ENCODE measurements at regions not wholly inside any gene's neighbourhood (a gene's known extent, or its start where the extent isn't known, plus 50 kb on each side); places are given as distances from the start of the nearest gene placed in this dataset.

DNA sequence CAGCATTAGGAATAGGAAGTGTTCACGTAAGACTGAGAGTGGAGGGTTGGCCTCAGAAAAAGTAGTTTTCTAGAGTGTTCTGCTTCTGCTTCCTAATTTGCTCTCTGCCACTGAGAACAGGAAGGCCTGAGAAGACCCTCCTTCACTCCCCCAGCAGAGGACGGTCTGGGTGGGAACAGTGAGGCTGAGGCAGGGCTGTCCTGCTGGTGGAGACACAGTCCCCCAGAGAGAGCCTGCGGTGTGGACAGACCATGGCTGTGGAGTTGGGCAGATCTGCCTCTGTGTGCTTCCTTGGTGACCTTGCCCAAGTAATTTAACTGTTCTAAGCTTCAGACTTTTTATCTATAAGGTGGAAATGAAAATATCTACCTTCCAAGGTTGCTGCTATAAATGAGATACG, 182.3 kb downstream of the DACT1 start:
- TF ChIP-seq POLR2AphosphoS5 (IDR thresholded peaks at IDR 0.05; ENCODE audit: low read depth, low read length) (no peak), POLR2A (IDR thresholded peaks at IDR 0.05; ENCODE audit: low read depth, low read length) (no peak), TAF1 (IDR thresholded peaks at IDR 0.05; ENCODE audit: borderline replicate concordance, low read depth, low read length) (no peak)
- FAIRE-seq (no peak), DNase-seq (ENCODE audit: insufficient read length) (no peak)

DNA sequence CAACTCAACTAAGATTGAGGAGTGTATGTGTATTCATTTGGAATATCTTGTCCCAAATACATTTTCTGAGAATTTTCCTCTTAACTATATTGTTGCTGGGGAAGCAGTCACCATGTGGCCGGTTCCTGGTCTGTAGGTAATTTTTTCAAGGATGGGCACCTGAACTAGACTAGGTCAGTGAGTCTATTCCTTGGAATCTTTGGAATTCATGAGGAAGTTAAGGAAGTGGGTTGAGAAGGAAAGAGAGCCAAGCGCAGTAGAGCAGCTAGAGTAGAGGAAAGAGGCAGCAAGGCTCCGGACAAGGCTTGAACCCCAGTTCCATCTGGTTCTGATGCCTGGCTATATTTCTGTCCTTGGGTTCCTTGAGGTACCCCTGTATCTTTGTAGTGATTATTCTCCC, 183.7 kb downstream of the DACT1 start:
- FAIRE-seq (no peak), DNase-seq (ENCODE audit: insufficient read length) (no peak)
- TF ChIP-seq POLR2AphosphoS5 (IDR thresholded peaks at IDR 0.05; ENCODE audit: low read depth, low read length): no peak
- no peak for TF ChIP-seq TAF1 (IDR thresholded peaks at IDR 0.05; ENCODE audit: borderline replicate concordance, low read depth, low read length)
- TF ChIP-seq POLR2A (IDR thresholded peaks at IDR 0.05; ENCODE audit: low read depth, low read length): no peak

DNA sequence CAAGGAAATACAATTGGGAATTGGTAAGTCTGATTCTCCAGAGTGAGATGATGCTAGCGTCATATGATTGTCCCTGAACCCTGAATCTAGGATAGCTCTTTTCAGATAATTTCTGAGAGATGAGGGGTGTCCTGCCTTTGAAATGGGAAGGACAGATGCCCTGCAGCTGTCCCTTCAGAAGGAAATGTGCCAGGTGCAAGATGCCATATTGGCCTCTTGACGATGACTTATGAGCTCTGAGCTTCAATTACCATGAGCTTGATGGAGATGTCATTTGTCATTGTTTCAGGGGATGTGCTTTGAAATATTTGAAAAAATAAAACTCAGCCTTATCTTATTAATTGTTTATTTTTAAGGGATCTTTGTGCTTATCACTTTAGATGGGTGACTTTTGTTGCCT, 185.1 kb downstream of the DACT1 start:
- DNase-seq (ENCODE audit: insufficient read length): no peak
- TF ChIP-seq POLR2AphosphoS5 (IDR thresholded peaks at IDR 0.05; ENCODE audit: low read depth, low read length) (no peak), TAF1 (IDR thresholded peaks at IDR 0.05; ENCODE audit: borderline replicate concordance, low read depth, low read length) (no peak), POLR2A (IDR thresholded peaks at IDR 0.05; ENCODE audit: low read depth, low read length) (no peak)
- FAIRE-seq: no peak

- DNase-seq (ENCODE audit: insufficient read length): no peak
- no peak for FAIRE-seq
Observed at GRCh38 chr14:58823312-58823711, 185.6 kb downstream of the DACT1 start.

GRCh38 chr14:58824106-58824505, 186.3 kb downstream of the DACT1 start:
- no peak for TF ChIP-seq TAF1 (IDR thresholded peaks at IDR 0.05; ENCODE audit: borderline replicate concordance, low read depth, low read length)
- no peak for TF ChIP-seq POLR2A (IDR thresholded peaks at IDR 0.05; ENCODE audit: low read depth, low read length)
- TF ChIP-seq POLR2AphosphoS5 (IDR thresholded peaks at IDR 0.05; ENCODE audit: low read depth, low read length): no peak
- no peak for FAIRE-seq
- DNase-seq (ENCODE audit: insufficient read length): no peak

More at GRCh38 chr14:58823312-58823711, 185.6 kb downstream of the DACT1 start:
- TF ChIP-seq POLR2AphosphoS5 (IDR thresholded peaks at IDR 0.05; ENCODE audit: low read depth, low read length) (no peak), TAF1 (IDR thresholded peaks at IDR 0.05; ENCODE audit: borderline replicate concordance, low read depth, low read length) (no peak), POLR2A (IDR thresholded peaks at IDR 0.05; ENCODE audit: low read depth, low read length) (no peak)

GRCh38 chr14:58824796-58825195, 187.0 kb downstream of the DACT1 start:
- FAIRE-seq: no peak
- DNase-seq (ENCODE audit: insufficient read length): no peak
- TF ChIP-seq POLR2AphosphoS5 (IDR thresholded peaks at IDR 0.05; ENCODE audit: low read depth, low read length): no peak
- no peak for TF ChIP-seq TAF1 (IDR thresholded peaks at IDR 0.05; ENCODE audit: borderline replicate concordance, low read depth, low read length)
- TF ChIP-seq POLR2A (IDR thresholded peaks at IDR 0.05; ENCODE audit: low read depth, low read length): no peak

DNA sequence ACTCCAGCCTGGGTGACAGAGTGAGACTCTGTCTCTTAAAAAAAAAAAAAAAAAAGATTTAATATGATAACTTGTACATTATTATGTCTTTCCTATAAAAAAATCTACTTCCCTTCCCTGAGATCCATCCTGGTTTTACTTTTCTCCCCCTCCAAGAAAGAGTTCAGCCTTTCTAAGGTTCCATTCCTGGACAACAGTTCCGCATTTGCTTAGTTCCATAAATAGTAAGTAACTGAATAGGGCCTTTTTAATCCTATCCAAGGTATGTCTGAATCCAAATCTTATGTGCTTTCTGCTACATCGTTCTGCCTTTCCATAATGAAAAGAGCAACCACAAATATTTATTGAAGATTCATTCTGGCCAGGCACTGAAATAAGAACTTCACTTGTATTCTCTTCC, 187.8 kb downstream of the DACT1 start:
- TF ChIP-seq TAF1 (IDR thresholded peaks at IDR 0.05; ENCODE audit: borderline replicate concordance, low read depth, low read length) (no peak), POLR2AphosphoS5 (IDR thresholded peaks at IDR 0.05; ENCODE audit: low read depth, low read length) (no peak), POLR2A (IDR thresholded peaks at IDR 0.05; ENCODE audit: low read depth, low read length) (no peak)
- DNase-seq (ENCODE audit: insufficient read length): no peak
- no peak for FAIRE-seq

GRCh38 chr14:58826845-58827686, 189.3 kb downstream of the DACT1 start:
- TF ChIP-seq POLR2AphosphoS5 (IDR thresholded peaks at IDR 0.05; ENCODE audit: low read depth, low read length) (no peak), TAF1 (IDR thresholded peaks at IDR 0.05; ENCODE audit: borderline replicate concordance, low read depth, low read length) (no peak), POLR2A (IDR thresholded peaks at IDR 0.05; ENCODE audit: low read depth, low read length) (no peak)
- no peak for FAIRE-seq
- no peak for DNase-seq (ENCODE audit: insufficient read length)

GRCh38 chr14:58828298-58828697, 190.5 kb downstream of the DACT1 start:
- FAIRE-seq (no peak), DNase-seq (ENCODE audit: insufficient read length) (no peak)
- TF ChIP-seq POLR2A (IDR thresholded peaks at IDR 0.05; ENCODE audit: low read depth, low read length): no peak
- TF ChIP-seq TAF1 (IDR thresholded peaks at IDR 0.05; ENCODE audit: borderline replicate concordance, low read depth, low read length): no peak
- TF ChIP-seq POLR2AphosphoS5 (IDR thresholded peaks at IDR 0.05; ENCODE audit: low read depth, low read length): no peak

GRCh38 chr14:58829594-58829993, 191.8 kb downstream of the DACT1 start:
- DNase-seq (ENCODE audit: insufficient read length) (no peak), FAIRE-seq (no peak)
- no peak for TF ChIP-seq TAF1 (IDR thresholded peaks at IDR 0.05; ENCODE audit: borderline replicate concordance, low read depth, low read length)
- TF ChIP-seq POLR2A (IDR thresholded peaks at IDR 0.05; ENCODE audit: low read depth, low read length): no peak
- no peak for TF ChIP-seq POLR2AphosphoS5 (IDR thresholded peaks at IDR 0.05; ENCODE audit: low read depth, low read length)

DNA sequence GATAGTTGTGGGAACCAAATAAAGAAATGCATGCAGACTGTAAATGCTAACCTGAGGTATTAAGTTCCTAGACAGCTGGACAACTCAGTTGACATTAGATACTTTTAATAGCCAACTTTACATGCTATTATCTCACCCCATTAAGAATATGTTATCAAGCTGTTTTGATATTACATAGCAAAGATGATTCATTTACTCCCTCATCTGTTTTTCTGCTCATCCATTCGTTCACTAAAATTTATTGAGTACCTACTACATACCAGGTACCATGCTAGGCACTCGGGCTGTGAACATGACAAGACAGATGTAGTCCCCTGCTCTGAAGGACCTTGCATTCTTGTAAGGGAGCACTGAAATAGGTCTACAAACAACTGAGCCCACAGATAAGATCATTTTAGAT, 192.4 kb downstream of the DACT1 start:
- no peak for FAIRE-seq
- TF ChIP-seq TAF1 (IDR thresholded peaks at IDR 0.05; ENCODE audit: borderline replicate concordance, low read depth, low read length) (no peak), POLR2AphosphoS5 (IDR thresholded peaks at IDR 0.05; ENCODE audit: low read depth, low read length) (no peak), POLR2A (IDR thresholded peaks at IDR 0.05; ENCODE audit: low read depth, low read length) (no peak)
- DNase-seq (ENCODE audit: insufficient read length): no peak

DNA sequence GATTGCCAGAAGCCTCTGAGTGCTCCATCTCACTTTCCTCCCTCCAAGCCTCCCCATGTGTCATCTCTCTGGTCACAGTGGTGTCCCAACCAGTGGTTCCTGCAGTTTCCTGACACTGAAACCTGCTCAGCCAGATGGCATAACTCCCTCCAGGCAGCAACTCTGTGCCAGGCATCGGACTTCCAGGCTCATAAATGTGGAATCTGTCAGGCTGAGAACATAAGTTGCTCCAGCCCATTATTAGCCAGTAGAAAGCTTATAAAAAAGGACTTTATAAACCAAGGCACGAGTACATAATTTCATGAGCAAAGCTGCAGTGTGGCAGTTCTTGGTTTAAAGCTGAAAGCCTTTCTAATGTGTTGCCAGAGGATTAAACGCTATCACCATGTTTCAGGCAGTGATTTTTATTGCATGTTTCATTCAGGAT, 194.3 kb downstream of the DACT1 start:
- FAIRE-seq: no peak
- TF ChIP-seq TAF1 (IDR thresholded peaks at IDR 0.05; ENCODE audit: borderline replicate concordance, low read depth, low read length) (no peak), POLR2AphosphoS5 (IDR thresholded peaks at IDR 0.05; ENCODE audit: low read depth, low read length) (no peak), POLR2A (IDR thresholded peaks at IDR 0.05; ENCODE audit: low read depth, low read length) (no peak)
- no peak for DNase-seq (ENCODE audit: insufficient read length)
